ENCODE measurements at regions not wholly inside any gene's neighbourhood (a gene's known extent, or its start where the extent isn't known, plus 50 kb on each side); places are given as distances from the start of the nearest gene placed in this dataset.

GRCh38 chr5:51559921-51560658 lies 176.8 kb downstream of the ISL1 start:
- no peak for TF ChIP-seq CTCF (IDR thresholded peaks at IDR 0.05; ENCODE audit: insufficient read depth, low read length, missing control alignments)
- ChIA-PET CTCF (no interaction called here), POLR2A (no interaction called here)
- DNase-seq (ENCODE audit: low read depth, low spot score), result no peak
- H3K4me3 ChIP-seq (ENCODE audit: low read depth, low read length), result no peak overlapping the region

- no peak for DNase-seq (ENCODE audit: low read depth, low spot score)
- no peak overlapping the region for H3K4me3 ChIP-seq (ENCODE audit: low read depth, low read length)
- no peak for TF ChIP-seq CTCF (IDR thresholded peaks at IDR 0.05; ENCODE audit: insufficient read depth, low read length, missing control alignments)
- CTCF ChIA-PET, result no interaction called here
- POLR2A ChIA-PET, result no interaction called here
These were observed 183.7 kb downstream of the ISL1 start for GRCh38 chr5:51566953-51567352.

GRCh38 chr5:51567636-51568035 lies 184.4 kb downstream of the ISL1 start:
- no peak for DNase-seq (ENCODE audit: low read depth, low spot score)
- CTCF ChIA-PET, result no interaction called here
- TF ChIP-seq CTCF (IDR thresholded peaks at IDR 0.05; ENCODE audit: insufficient read depth, low read length, missing control alignments), result no peak
- POLR2A ChIA-PET, result no interaction called here
- H3K4me3 ChIP-seq (ENCODE audit: low read depth, low read length), result no peak overlapping the region

GRCh38 chr5:51573835-51574234 lies 190.6 kb downstream of the ISL1 start:
- no peak overlapping the region for H3K4me3 ChIP-seq (ENCODE audit: low read depth, low read length)
- ChIA-PET POLR2A (no interaction called here), CTCF (no interaction called here)
- no peak for TF ChIP-seq CTCF (IDR thresholded peaks at IDR 0.05; ENCODE audit: insufficient read depth, low read length, missing control alignments)
- DNase-seq (ENCODE audit: low read depth, low spot score), result no peak

- DNase-seq (ENCODE audit: low read depth, low spot score), result no peak
- ChIA-PET CTCF (no interaction called here), POLR2A (no interaction called here)
- TF ChIP-seq CTCF (IDR thresholded peaks at IDR 0.05; ENCODE audit: insufficient read depth, low read length, missing control alignments), result no peak
- H3K4me3 ChIP-seq (ENCODE audit: low read depth, low read length), result no peak overlapping the region
These were observed 199.7 kb downstream of the ISL1 start for GRCh38 chr5:51582871-51583394.

- H3K4me3 ChIP-seq (ENCODE audit: low read depth, low read length), result no peak overlapping the region
- TF ChIP-seq CTCF (IDR thresholded peaks at IDR 0.05; ENCODE audit: insufficient read depth, low read length, missing control alignments), result no peak
- no peak for DNase-seq (ENCODE audit: low read depth, low spot score)
- CTCF ChIA-PET, result interaction anchor here (0.6 kb wide), 1 partner anchor 844 kb away, joined by 3 read pairs; no protein-coding TSS in a partner anchor
- POLR2A ChIA-PET, result no interaction called here
These were observed 214.8 kb downstream of the ISL1 start for GRCh38 chr5:51598026-51598425.
